ENCODE measurements at regions not wholly inside any gene's neighbourhood (a gene's known extent, or its start where the extent isn't known, plus 50 kb on each side); places are given as distances from the start of the nearest gene placed in this dataset.

- TF ChIP-seq POLR2AphosphoS5 (IDR thresholded peaks at IDR 0.05) (no peak), CTCF (IDR thresholded peaks at IDR 0.05 in 8 of 11, conservative IDR thresholded peaks at IDR 0.05 in 3 of 11) (no peak)
These were observed 721.0 kb upstream of the NDST4 start for GRCh38 chr4:115834441-115834840.
